Duodenal mucosa (tissue), 2 donors: ENCODE measurements at regions not wholly inside any gene's neighbourhood (a gene's known extent, or its start where the extent isn't known, plus 50 kb on each side); places are given as distances from the start of the nearest gene placed in this dataset.

ENCODE experiments used
- H3K27ac ChIP-seq: one replicate; pipeline ENCODE4 v1.7.0; 2013; ENCODE audit warnings: low read depth, low read length
- H3K27me3 ChIP-seq, 2 donors: one replicate each; pipeline ENCODE4 v1.7.0; 2013; ENCODE audit warnings: low read length in 2 of 2, control low read depth in 1 of 2; ENCODE audit not compliant: insufficient read depth in 2 of 2, control insufficient read depth in 1 of 2
- H3K36me3 ChIP-seq, 2 donors: one replicate each; pipeline ENCODE4 v1.7.0; 2013; ENCODE audit warnings: low read length in 2 of 2, control low read depth in 1 of 2; ENCODE audit not compliant: insufficient read depth in 2 of 2, control insufficient read depth in 1 of 2
- H3K4me1 ChIP-seq, 2 donors: one replicate each; pipeline ENCODE4 v1.7.0; 2013; ENCODE audit warnings: low read length in 2 of 2, control low read depth in 1 of 2; ENCODE audit not compliant: insufficient read depth in 2 of 2, control insufficient read depth in 1 of 2
- H3K4me3 ChIP-seq, 2 donors: one replicate each; pipeline ENCODE4 v1.7.0; 2013; ENCODE audit warnings: low read length in 2 of 2, low read depth in 1 of 2
- H3K9ac ChIP-seq, 2 donors: one replicate each; pipeline ENCODE4 v1.7.0; 2013; ENCODE audit warnings: low read length in 2 of 2, low read depth in 1 of 2
- H3K9me3 ChIP-seq, 2 donors: one replicate each; pipeline ENCODE4 v1.7.0; 2013; ENCODE audit warnings: low read length in 2 of 2, control low read depth in 1 of 2; ENCODE audit not compliant: control insufficient read depth in 1 of 2

GRCh38 chr3:64331605-64332004 is 106.3 kb upstream of the PRICKLE2 start:
- no peaks in the 10 kb centered on the region for H3K27me3 ChIP-seq
- H3K27ac ChIP-seq = no peak overlapping the region
- no peak overlapping the region for H3K9ac ChIP-seq
- no peaks in the 10 kb centered on the region for H3K36me3 ChIP-seq
- no peak overlapping the region for H3K4me3 ChIP-seq
- H3K4me1 ChIP-seq = no peaks in the 10 kb centered on the region
- H3K9me3 ChIP-seq = no peaks in the 10 kb centered on the region

- H3K27me3 ChIP-seq = no peaks in the 10 kb centered on the region
- H3K4me3 ChIP-seq = no peak overlapping the region
- no peaks in the 10 kb centered on the region for H3K9me3 ChIP-seq
- no peaks in the 10 kb centered on the region for H3K4me1 ChIP-seq
- no peak overlapping the region for H3K9ac ChIP-seq
- no peak overlapping the region for H3K27ac ChIP-seq
- no peaks in the 10 kb centered on the region for H3K36me3 ChIP-seq
Observed at GRCh38 chr3:64329037-64329436, 103.8 kb upstream of the PRICKLE2 start.

GRCh38 chr3:64327100-64327804 is 102.0 kb upstream of the PRICKLE2 start:
- H3K9ac ChIP-seq = no peak overlapping the region
- no peaks in the 10 kb centered on the region for H3K4me1 ChIP-seq
- peak overlapping the region; percentile 76 for H3K27ac ChIP-seq
- no peaks in the 10 kb centered on the region for H3K27me3 ChIP-seq
- no peaks in the 10 kb centered on the region for H3K9me3 ChIP-seq
- no peak overlapping the region for H3K4me3 ChIP-seq
- no peaks in the 10 kb centered on the region for H3K36me3 ChIP-seq

GRCh38 chr3:64321747-64322146 is 96.5 kb upstream of the PRICKLE2 start:
- Histone ChIP-seq H3K4me1 (peaks cover 11 to 16% of the 10 kb centered on the region in 2 donors), H3K9ac (no peak overlapping the region), H3K27me3 (no peaks in the 10 kb centered on the region), H3K4me3 (no peak overlapping the region), H3K36me3 (no peaks in the 10 kb centered on the region), H3K9me3 (no peaks in the 10 kb centered on the region), H3K27ac (no peak overlapping the region)

GRCh38 chr3:64319391-64319790 is 94.1 kb upstream of the PRICKLE2 start:
- Histone ChIP-seq H3K9me3 (no peaks in the 10 kb centered on the region), H3K27me3 (no peaks in the 10 kb centered on the region), H3K36me3 (no peaks in the 10 kb centered on the region), H3K4me3 (no peak overlapping the region), H3K27ac (no peak overlapping the region), H3K9ac (no peak overlapping the region), H3K4me1 (peaks cover 11 to 16% of the 10 kb centered on the region in 2 donors)

GRCh38 chr3:64318668-64319271 is 93.5 kb upstream of the PRICKLE2 start:
- Histone ChIP-seq H3K36me3 (no peaks in the 10 kb centered on the region), H3K4me1 (peaks cover 11 to 16% of the 10 kb centered on the region in 2 donors), H3K9ac (no peak overlapping the region), H3K4me3 (no peak overlapping the region), H3K27ac (no peak overlapping the region), H3K9me3 (no peaks in the 10 kb centered on the region), H3K27me3 (no peaks in the 10 kb centered on the region)

GRCh38 chr3:64318001-64318400 is 92.7 kb upstream of the PRICKLE2 start:
- no peak overlapping the region for H3K27ac ChIP-seq
- H3K4me1 ChIP-seq = peaks cover 11 to 16% of the 10 kb centered on the region in 2 donors
- H3K4me3 ChIP-seq = no peak overlapping the region
- H3K36me3 ChIP-seq = no peaks in the 10 kb centered on the region
- no peak overlapping the region for H3K9ac ChIP-seq
- H3K9me3 ChIP-seq = no peaks in the 10 kb centered on the region
- no peaks in the 10 kb centered on the region for H3K27me3 ChIP-seq

GRCh38 chr3:64316971-64317370 is 91.7 kb upstream of the PRICKLE2 start:
- H3K36me3 ChIP-seq = no peaks in the 10 kb centered on the region
- H3K4me1 ChIP-seq = peaks cover 11 to 16% of the 10 kb centered on the region in 2 donors
- H3K27me3 ChIP-seq = no peaks in the 10 kb centered on the region
- H3K27ac ChIP-seq = no peak overlapping the region
- H3K9me3 ChIP-seq = no peaks in the 10 kb centered on the region
- H3K4me3 ChIP-seq = no peak overlapping the region
- H3K9ac ChIP-seq = no peak overlapping the region

- Histone ChIP-seq H3K4me3 (no peak overlapping the region), H3K9ac (no peak overlapping the region), H3K36me3 (no peaks in the 10 kb centered on the region), H3K27ac (no peak overlapping the region), H3K27me3 (no peaks in the 10 kb centered on the region), H3K9me3 (no peaks in the 10 kb centered on the region), H3K4me1 (no peaks in the 10 kb centered on the region)
Observed at GRCh38 chr3:64311424-64312061, 86.3 kb upstream of the PRICKLE2 start.

- no peak overlapping the region for H3K4me3 ChIP-seq
- no peaks in the 10 kb centered on the region for H3K27me3 ChIP-seq
Observed at GRCh38 chr3:64308931-64309330, 83.7 kb upstream of the PRICKLE2 start.

More at GRCh38 chr3:64308931-64309330, 83.7 kb upstream of the PRICKLE2 start:
- Histone ChIP-seq H3K4me1 (no peaks in the 10 kb centered on the region), H3K27ac (no peak overlapping the region), H3K36me3 (no peaks in the 10 kb centered on the region), H3K9me3 (no peaks in the 10 kb centered on the region), H3K9ac (no peak overlapping the region)
